ENCODE measurements at regions not wholly inside any gene's neighbourhood (a gene's known extent, or its start where the extent isn't known, plus 50 kb on each side); places are given as distances from the start of the nearest gene placed in this dataset.

GRCh38 chr2:126329173-126329572, 326.8 kb upstream of the GYPC start:
- DNase-seq (ENCODE audit: low read depth) = no peak
- TF ChIP-seq CTCF (conservative IDR thresholded peaks at IDR 0.05; ENCODE audit: low read depth, low read length) = no peak
- H3K4me3 ChIP-seq (ENCODE audit: low read length) = no peak overlapping the region

- no peak for DNase-seq (ENCODE audit: low read depth)
- TF ChIP-seq CTCF (conservative IDR thresholded peaks at IDR 0.05; ENCODE audit: low read depth, low read length) = no peak
- H3K4me3 ChIP-seq (ENCODE audit: low read length) = no peak overlapping the region
Observed at GRCh38 chr2:126342457-126342856, 313.5 kb upstream of the GYPC start.

GRCh38 chr2:126343136-126343535, 312.8 kb upstream of the GYPC start:
- DNase-seq (ENCODE audit: low read depth) = no peak
- TF ChIP-seq CTCF (conservative IDR thresholded peaks at IDR 0.05; ENCODE audit: low read depth, low read length) = no peak
- H3K4me3 ChIP-seq (ENCODE audit: low read length) = no peak overlapping the region

GRCh38 chr2:126344493-126344892, 311.5 kb upstream of the GYPC start:
- no peak for DNase-seq (ENCODE audit: low read depth)
- H3K4me3 ChIP-seq (ENCODE audit: low read length) = no peak overlapping the region
- TF ChIP-seq CTCF (conservative IDR thresholded peaks at IDR 0.05; ENCODE audit: low read depth, low read length) = no peak

GRCh38 chr2:126345691-126346090, 310.3 kb upstream of the GYPC start:
- H3K4me3 ChIP-seq (ENCODE audit: low read length) = no peak overlapping the region
- no peak for TF ChIP-seq CTCF (conservative IDR thresholded peaks at IDR 0.05; ENCODE audit: low read depth, low read length)
- DNase-seq (ENCODE audit: low read depth) = no peak

GRCh38 chr2:126356631-126357030, 299.3 kb upstream of the GYPC start:
- no peak for DNase-seq (ENCODE audit: low read depth)
- TF ChIP-seq CTCF (conservative IDR thresholded peaks at IDR 0.05; ENCODE audit: low read depth, low read length) = no peak

GRCh38 chr2:126358122-126358521, 297.8 kb upstream of the GYPC start:
- H3K4me3 ChIP-seq (ENCODE audit: low read length) = no peak overlapping the region
- no peak for DNase-seq (ENCODE audit: low read depth)
- TF ChIP-seq CTCF (conservative IDR thresholded peaks at IDR 0.05; ENCODE audit: low read depth, low read length) = no peak

More at GRCh38 chr2:126356631-126357030, 299.3 kb upstream of the GYPC start:
- H3K4me3 ChIP-seq (ENCODE audit: low read length) = no peak overlapping the region
